ENCODE measurements at regions not wholly inside any gene's neighbourhood (a gene's known extent, or its start where the extent isn't known, plus 50 kb on each side); places are given as distances from the start of the nearest gene placed in this dataset.

- H3K27me3 Mint-ChIP-seq = peaks cover 16% of the 10 kb centered on the region
- H3K27ac Mint-ChIP-seq = no peak overlapping the region
- no peaks in the 10 kb centered on the region for H3K36me3 Mint-ChIP-seq
- DNase-seq (ENCODE audit: extremely low spot score, unreplicated experiment) = no peak
- H3K4me3 Mint-ChIP-seq = no peak overlapping the region
- H3K9me3 Mint-ChIP-seq = peaks cover 3% of the 10 kb centered on the region
- no peaks in the 10 kb centered on the region for H3K4me1 Mint-ChIP-seq (ENCODE audit: unreplicated experiment)
- TF ChIP-seq CTCF (conservative IDR thresholded peaks at IDR 0.05) = no peak
These were observed 157.7 kb upstream of the GGTLC1 start for GRCh38 chr20:24146231-24146634.

- Mint-ChIP-seq H3K9me3 (no peaks in the 10 kb centered on the region), H3K27ac (no peak overlapping the region), H3K36me3 (no peaks in the 10 kb centered on the region), H3K4me1 (ENCODE audit: unreplicated experiment) (no peaks in the 10 kb centered on the region), H3K27me3 (peaks cover 15% of the 10 kb centered on the region), H3K4me3 (no peak overlapping the region)
- TF ChIP-seq CTCF (conservative IDR thresholded peaks at IDR 0.05) = no peak
- DNase-seq (ENCODE audit: extremely low spot score, unreplicated experiment) = no peak
These were observed 155.8 kb upstream of the GGTLC1 start for GRCh38 chr20:24144371-24144770.

- Mint-ChIP-seq H3K27ac (no peak overlapping the region), H3K27me3 (peaks cover 17% of the 10 kb centered on the region), H3K4me3 (no peak overlapping the region), H3K9me3 (no peaks in the 10 kb centered on the region), H3K4me1 (ENCODE audit: unreplicated experiment) (no peaks in the 10 kb centered on the region), H3K36me3 (no peaks in the 10 kb centered on the region)
- DNase-seq (ENCODE audit: extremely low spot score, unreplicated experiment) = no peak
- no peak for TF ChIP-seq CTCF (conservative IDR thresholded peaks at IDR 0.05)
These were observed 152.5 kb upstream of the GGTLC1 start for GRCh38 chr20:24141111-24141510.

GRCh38 chr20:24139846-24140245, 151.3 kb upstream of the GGTLC1 start:
- no peak overlapping the region for H3K27ac Mint-ChIP-seq

GRCh38 chr20:24138951-24139350, 150.4 kb upstream of the GGTLC1 start:
- no peak for TF ChIP-seq CTCF (conservative IDR thresholded peaks at IDR 0.05)
- no peak overlapping the region for H3K4me3 Mint-ChIP-seq
- H3K27me3 Mint-ChIP-seq = peaks cover 22% of the 10 kb centered on the region
- no peak for DNase-seq (ENCODE audit: extremely low spot score, unreplicated experiment)
- H3K9me3 Mint-ChIP-seq = no peaks in the 10 kb centered on the region
- H3K4me1 Mint-ChIP-seq (ENCODE audit: unreplicated experiment) = peaks cover 3% of the 10 kb centered on the region
- H3K27ac Mint-ChIP-seq = no peak overlapping the region
- no peaks in the 10 kb centered on the region for H3K36me3 Mint-ChIP-seq

More at GRCh38 chr20:24139846-24140245, 151.3 kb upstream of the GGTLC1 start:
- no peaks in the 10 kb centered on the region for H3K4me1 Mint-ChIP-seq (ENCODE audit: unreplicated experiment)
- no peaks in the 10 kb centered on the region for H3K36me3 Mint-ChIP-seq
- no peak for TF ChIP-seq CTCF (conservative IDR thresholded peaks at IDR 0.05)
- no peak for DNase-seq (ENCODE audit: extremely low spot score, unreplicated experiment)
- no peak overlapping the region for H3K4me3 Mint-ChIP-seq
- no peaks in the 10 kb centered on the region for H3K9me3 Mint-ChIP-seq
- H3K27me3 Mint-ChIP-seq = peaks cover 17% of the 10 kb centered on the region
